Calu3 (cell line): ENCODE measurements at regions not wholly inside any gene's neighbourhood (a gene's known extent, or its start where the extent isn't known, plus 50 kb on each side); places are given as distances from the start of the nearest gene placed in this dataset.

Source experiments
- BruUV-seq: library from RNA; stranded (reverse); fragments of 400-500 nt; replicated peaks from 2 replicates; lab custom pipeline; 2021; lab: Mats Ljungman, UMichigan
- CTCF ChIA-PET: fragments of 300-600 bp; sonication (Branson Sonifier 250); formaldehyde crosslinking; loops from one replicate; lab custom pipeline; 2022; ENCODE audit warnings: antibody characterized with exemption; lab: Charles Lee
- DNase-seq: peaks from one replicate; pipeline ENCODE4 v3.0.0; 2022
- H3K27ac Mint-ChIP-seq: one replicate; pipeline ENCODE4 v1.8.0; 2022; ENCODE audit warnings: mixed read lengths; ENCODE audit not compliant: unreplicated experiment
- H3K27me3 Mint-ChIP-seq: one replicate; pipeline ENCODE4 v1.8.0; 2022; ENCODE audit warnings: mixed read lengths; ENCODE audit not compliant: unreplicated experiment
- H3K36me3 Mint-ChIP-seq: one replicate; pipeline ENCODE4 v1.8.0; 2022; ENCODE audit warnings: mild to moderate bottlenecking, moderate library complexity, mixed read lengths; ENCODE audit not compliant: insufficient read depth, unreplicated experiment
- H3K4me1 Mint-ChIP-seq: one replicate; pipeline ENCODE4 v1.8.0; 2022; ENCODE audit warnings: mild to moderate bottlenecking, low read depth, mixed read lengths; ENCODE audit not compliant: unreplicated experiment
- H3K4me3 Mint-ChIP-seq: one replicate; pipeline ENCODE4 v1.8.0; 2022; ENCODE audit warnings: mild to moderate bottlenecking, low read depth, moderate library complexity, mixed read lengths; ENCODE audit not compliant: unreplicated experiment
- H3K9me3 Mint-ChIP-seq: one replicate; pipeline ENCODE4 v1.8.0; 2022; ENCODE audit warnings: low read depth, mixed read lengths; ENCODE audit not compliant: unreplicated experiment
- intact Hi-C: fragments of 100-400 bp; cut with micrococcal nuclease; formaldehyde crosslinking; loops from one replicate; pipeline ENCODE4 v1.10.0; 2022; ENCODE audit not compliant: unreplicated experiment
- TF ChIP-seq, protein P1 (sequence below): fragments of 200-600 bp; IDR thresholded peaks from one replicate; pipeline ENCODE4 v1.8.0; 2022; ENCODE audit warnings: antibody characterized with exemption; ENCODE audit not compliant: unreplicated experiment

DNA sequence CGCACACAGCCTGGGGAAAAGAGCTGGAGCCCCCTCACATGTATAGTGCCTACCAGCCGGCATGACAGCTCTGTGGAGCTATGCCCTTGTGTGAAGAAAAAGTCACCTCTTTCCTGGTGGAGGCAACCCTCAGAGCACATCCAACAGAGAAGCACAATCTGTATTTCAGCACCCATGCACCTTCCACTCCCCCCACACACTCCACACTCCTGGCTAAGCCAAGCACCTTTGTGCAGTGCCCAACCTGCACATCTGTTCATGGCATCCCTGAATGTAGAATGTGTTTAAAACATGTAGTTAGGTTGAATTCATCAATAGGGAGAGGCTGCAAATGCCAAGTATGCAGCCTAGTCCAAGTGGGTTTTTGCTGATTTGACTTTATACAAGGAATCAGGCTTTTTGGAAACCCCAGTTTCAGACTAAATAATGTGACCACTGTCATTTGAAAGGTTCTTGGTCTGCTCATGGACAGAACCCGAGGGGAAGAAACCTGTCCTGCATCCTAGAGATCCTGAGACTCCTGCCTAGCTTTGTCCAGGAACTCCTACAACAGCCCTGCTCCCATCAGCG is 197.1 kb downstream of the TOMM20 start:
- H3K27me3 Mint-ChIP-seq = no peaks in the 10 kb centered on the region
- H3K4me1 Mint-ChIP-seq = peaks cover 29% of the 10 kb centered on the region
- H3K36me3 Mint-ChIP-seq = no peaks in the 10 kb centered on the region
- intact Hi-C loops = no loop called here
- no peak overlapping the region for H3K27ac Mint-ChIP-seq
- no peaks in the 10 kb centered on the region for H3K9me3 Mint-ChIP-seq
- CTCF ChIA-PET = interaction anchor here (0.7 kb wide), 1 partner anchor 411 kb away, joined by 3 read pairs; no protein-coding TSS in a partner anchor
- no peak overlapping the region for H3K4me3 Mint-ChIP-seq
- TF ChIP-seq, protein P1, sequence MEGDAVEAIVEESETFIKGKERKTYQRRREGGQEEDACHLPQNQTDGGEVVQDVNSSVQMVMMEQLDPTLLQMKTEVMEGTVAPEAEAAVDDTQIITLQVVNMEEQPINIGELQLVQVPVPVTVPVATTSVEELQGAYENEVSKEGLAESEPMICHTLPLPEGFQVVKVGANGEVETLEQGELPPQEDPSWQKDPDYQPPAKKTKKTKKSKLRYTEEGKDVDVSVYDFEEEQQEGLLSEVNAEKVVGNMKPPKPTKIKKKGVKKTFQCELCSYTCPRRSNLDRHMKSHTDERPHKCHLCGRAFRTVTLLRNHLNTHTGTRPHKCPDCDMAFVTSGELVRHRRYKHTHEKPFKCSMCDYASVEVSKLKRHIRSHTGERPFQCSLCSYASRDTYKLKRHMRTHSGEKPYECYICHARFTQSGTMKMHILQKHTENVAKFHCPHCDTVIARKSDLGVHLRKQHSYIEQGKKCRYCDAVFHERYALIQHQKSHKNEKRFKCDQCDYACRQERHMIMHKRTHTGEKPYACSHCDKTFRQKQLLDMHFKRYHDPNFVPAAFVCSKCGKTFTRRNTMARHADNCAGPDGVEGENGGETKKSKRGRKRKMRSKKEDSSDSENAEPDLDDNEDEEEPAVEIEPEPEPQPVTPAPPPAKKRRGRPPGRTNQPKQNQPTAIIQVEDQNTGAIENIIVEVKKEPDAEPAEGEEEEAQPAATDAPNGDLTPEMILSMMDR = no peak
- BruUV-seq = no TSS peak
- DNase-seq = no peak

DNA sequence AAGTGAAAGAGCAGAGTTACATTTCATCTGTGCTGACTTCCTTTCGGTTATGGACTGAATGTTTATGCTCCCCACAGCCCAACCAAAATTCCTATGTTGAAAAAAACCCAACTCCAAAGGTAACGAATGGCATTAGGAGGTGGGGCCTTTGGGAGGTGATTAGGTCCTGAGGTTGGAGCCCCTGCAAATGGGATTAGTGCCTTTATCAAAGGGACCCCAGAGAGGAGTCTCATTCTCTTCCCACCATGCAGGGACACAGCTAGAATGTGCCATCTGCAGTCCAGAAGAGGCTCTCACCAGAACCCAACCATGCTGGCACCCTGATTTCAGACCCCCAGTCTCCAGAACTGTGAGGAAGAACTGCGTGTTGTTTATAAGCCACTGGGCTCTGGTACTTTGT is 199.3 kb downstream of the TOMM20 start:
- CTCF ChIA-PET = interaction anchor here (0.7 kb wide), 1 partner anchor 515 kb away, joined by 4 read pairs; no protein-coding TSS in a partner anchor
- Mint-ChIP-seq H3K9me3 (no peaks in the 10 kb centered on the region), H3K27ac (no peak overlapping the region), H3K4me3 (no peak overlapping the region), H3K4me1 (peaks cover 45% of the 10 kb centered on the region), H3K27me3 (no peaks in the 10 kb centered on the region), H3K36me3 (no peaks in the 10 kb centered on the region)
- BruUV-seq = no TSS peak
- intact Hi-C loops = no loop called here
- TF ChIP-seq, protein P1 = no peak
- no peak for DNase-seq

DNA sequence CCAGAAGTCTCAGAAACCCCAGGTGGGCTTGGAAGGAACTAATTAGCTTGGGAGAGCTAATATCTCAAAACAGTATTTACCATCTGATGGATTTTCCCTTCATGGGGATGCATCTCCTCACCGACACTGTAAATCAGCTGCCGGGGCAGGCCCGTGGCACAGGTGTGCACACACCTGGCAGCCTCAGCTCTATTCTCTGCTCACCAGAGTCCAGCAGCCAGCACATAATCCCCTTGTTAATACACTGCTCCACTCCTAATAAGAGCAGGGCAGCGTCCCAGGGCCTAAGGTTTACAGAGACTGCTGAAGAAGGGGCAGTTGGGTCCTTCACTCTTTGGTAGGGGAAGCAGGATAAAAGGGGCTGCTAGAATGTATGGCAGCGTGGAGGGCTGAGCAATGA is 200.0 kb downstream of the TOMM20 start:
- Mint-ChIP-seq H3K4me1 (peaks cover 43% of the 10 kb centered on the region), H3K9me3 (no peaks in the 10 kb centered on the region), H3K27me3 (no peaks in the 10 kb centered on the region), H3K4me3 (no peak overlapping the region), H3K36me3 (no peaks in the 10 kb centered on the region), H3K27ac (no peak overlapping the region)
- DNase-seq = no peak
- intact Hi-C loops = no loop called here
- no TSS peak for BruUV-seq
- TF ChIP-seq, protein P1 = no peak
- CTCF ChIA-PET = no interaction called here

DNA sequence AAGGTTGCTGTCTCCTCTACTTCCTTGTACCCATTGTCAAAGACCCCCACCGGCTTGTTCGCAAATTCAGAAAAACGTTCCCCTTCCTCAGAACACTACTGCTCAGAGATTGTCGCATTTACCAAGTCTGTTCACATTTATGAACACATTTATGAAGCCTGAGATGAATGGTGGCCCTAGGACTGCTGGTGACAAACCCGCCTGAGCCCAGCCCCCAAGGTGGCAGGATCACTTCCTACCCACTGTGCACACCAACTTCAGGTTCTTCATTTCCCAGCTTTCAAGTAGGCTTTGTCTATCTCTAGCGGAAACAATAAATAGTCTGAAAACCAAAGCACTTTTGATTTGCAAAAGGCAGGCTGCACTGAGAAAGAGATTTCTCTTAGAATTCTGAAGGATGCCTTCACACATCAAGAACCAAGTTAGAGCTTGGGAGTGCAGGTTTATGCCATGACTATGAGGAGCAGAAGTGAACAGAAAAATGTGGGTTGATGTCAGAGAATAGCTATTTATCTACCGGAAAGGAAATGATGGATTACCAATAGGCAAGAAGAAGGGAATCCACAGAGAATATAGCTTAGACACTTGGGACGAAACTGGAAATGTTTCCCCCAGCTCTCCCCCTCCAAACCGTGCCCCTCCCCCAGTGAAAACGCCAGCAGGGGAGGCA is 200.5 kb downstream of the TOMM20 start:
- intact Hi-C loops = no loop called here
- Mint-ChIP-seq H3K27ac (peak overlapping the region; percentile 3), H3K4me1 (peaks cover 38% of the 10 kb centered on the region), H3K9me3 (peaks cover 3% of the 10 kb centered on the region), H3K36me3 (no peaks in the 10 kb centered on the region), H3K27me3 (no peaks in the 10 kb centered on the region), H3K4me3 (no peak overlapping the region)
- TF ChIP-seq, protein P1 = no peak
- CTCF ChIA-PET = no interaction called here
- no peak for DNase-seq
- BruUV-seq = no TSS peak
